K562 (cell line): ENCODE measurements at regions not wholly inside any gene's neighbourhood (a gene's known extent, or its start where the extent isn't known, plus 50 kb on each side); places are given as distances from the start of the nearest gene placed in this dataset.

ENCODE experiments used
- FOXA3 ChIP-seq, 2 experiments: fragments of 450-650 bp in 1 of 2; sonication (generic) in 1 of 2; formaldehyde crosslinking; IDR thresholded peaks in 1 of 2; conservative IDR thresholded peaks in 1 of 2; 2 replicates each; pipeline versions ENCODE4 v1.4.0 to v1.8.0; 2020 to 2022; ENCODE audit warnings: mild to moderate bottlenecking in 2 of 2, missing genetic modification reagents in 1 of 2
- SOX6 ChIP-seq: fragments of 450-650 bp; IDR thresholded peaks from 2 replicates; pipeline ENCODE4 v1.6.1; 2014; ENCODE audit warnings: mild to moderate bottlenecking
- ZKSCAN1 ChIP-seq: fragments of 150-350 bp; IDR thresholded peaks from 2 replicates; pipeline ENCODE4 v1.6.1; 2016; ENCODE audit warnings: low read depth, low read length
- ZNF384 ChIP-seq: IDR thresholded peaks from 2 replicates; pipeline ENCODE4 v1.6.1; 2012; ENCODE audit warnings: low read depth, low read length, improper control_type of control experiment
- ZNF436 ChIP-seq: fragments of 250-450, 450-650 bp; sonication (Bioruptor Pico); formaldehyde crosslinking; IDR thresholded peaks from 2 replicates; pipeline ENCODE4 v1.7.0; 2020; ENCODE audit warnings: mild to moderate bottlenecking
- TF ChIP-seq, protein P1 (sequence below): fragments of 250-450 bp; sonication (Bioruptor Pico); IDR thresholded peaks from 2 replicates; pipeline ENCODE4 v1.4.0; 2020
- TF ChIP-seq, protein P2 (sequence below): fragments of 450-650 bp; IDR thresholded peaks from 2 replicates; pipeline ENCODE4 v1.7.1; 2018; ENCODE audit warnings: mild to moderate bottlenecking, low read depth; ENCODE audit not compliant: partially characterized antibody
- TF ChIP-seq, protein P3 (sequence below): fragments of 450-650 bp; IDR thresholded peaks from 2 replicates; pipeline ENCODE4 v1.6.1; 2014; ENCODE audit warnings: low read depth, mild to moderate bottlenecking, moderate library complexity, borderline replicate concordance

DNA sequence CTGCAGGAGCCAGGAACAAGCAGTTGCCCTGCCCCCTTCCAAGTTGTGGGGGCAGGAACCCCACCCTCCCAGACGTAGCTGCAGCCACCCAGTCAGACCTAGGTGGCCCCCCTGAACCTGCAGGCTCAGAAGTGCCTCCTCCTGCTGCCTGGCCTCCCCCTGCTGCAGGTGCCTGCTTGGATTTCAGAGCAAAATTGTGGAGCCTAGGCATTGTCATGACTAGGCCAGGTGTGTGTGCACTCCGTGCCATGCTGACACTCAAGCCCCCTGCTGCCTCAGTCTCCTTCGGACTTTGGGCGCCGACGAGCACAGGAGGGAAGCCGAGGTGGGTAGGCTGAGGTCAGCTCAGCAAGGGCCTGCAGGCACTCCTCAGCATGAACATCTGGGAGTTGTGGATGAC is 733.9 kb upstream of the ZWINT start (continued):
- TF ChIP-seq, protein P1, sequence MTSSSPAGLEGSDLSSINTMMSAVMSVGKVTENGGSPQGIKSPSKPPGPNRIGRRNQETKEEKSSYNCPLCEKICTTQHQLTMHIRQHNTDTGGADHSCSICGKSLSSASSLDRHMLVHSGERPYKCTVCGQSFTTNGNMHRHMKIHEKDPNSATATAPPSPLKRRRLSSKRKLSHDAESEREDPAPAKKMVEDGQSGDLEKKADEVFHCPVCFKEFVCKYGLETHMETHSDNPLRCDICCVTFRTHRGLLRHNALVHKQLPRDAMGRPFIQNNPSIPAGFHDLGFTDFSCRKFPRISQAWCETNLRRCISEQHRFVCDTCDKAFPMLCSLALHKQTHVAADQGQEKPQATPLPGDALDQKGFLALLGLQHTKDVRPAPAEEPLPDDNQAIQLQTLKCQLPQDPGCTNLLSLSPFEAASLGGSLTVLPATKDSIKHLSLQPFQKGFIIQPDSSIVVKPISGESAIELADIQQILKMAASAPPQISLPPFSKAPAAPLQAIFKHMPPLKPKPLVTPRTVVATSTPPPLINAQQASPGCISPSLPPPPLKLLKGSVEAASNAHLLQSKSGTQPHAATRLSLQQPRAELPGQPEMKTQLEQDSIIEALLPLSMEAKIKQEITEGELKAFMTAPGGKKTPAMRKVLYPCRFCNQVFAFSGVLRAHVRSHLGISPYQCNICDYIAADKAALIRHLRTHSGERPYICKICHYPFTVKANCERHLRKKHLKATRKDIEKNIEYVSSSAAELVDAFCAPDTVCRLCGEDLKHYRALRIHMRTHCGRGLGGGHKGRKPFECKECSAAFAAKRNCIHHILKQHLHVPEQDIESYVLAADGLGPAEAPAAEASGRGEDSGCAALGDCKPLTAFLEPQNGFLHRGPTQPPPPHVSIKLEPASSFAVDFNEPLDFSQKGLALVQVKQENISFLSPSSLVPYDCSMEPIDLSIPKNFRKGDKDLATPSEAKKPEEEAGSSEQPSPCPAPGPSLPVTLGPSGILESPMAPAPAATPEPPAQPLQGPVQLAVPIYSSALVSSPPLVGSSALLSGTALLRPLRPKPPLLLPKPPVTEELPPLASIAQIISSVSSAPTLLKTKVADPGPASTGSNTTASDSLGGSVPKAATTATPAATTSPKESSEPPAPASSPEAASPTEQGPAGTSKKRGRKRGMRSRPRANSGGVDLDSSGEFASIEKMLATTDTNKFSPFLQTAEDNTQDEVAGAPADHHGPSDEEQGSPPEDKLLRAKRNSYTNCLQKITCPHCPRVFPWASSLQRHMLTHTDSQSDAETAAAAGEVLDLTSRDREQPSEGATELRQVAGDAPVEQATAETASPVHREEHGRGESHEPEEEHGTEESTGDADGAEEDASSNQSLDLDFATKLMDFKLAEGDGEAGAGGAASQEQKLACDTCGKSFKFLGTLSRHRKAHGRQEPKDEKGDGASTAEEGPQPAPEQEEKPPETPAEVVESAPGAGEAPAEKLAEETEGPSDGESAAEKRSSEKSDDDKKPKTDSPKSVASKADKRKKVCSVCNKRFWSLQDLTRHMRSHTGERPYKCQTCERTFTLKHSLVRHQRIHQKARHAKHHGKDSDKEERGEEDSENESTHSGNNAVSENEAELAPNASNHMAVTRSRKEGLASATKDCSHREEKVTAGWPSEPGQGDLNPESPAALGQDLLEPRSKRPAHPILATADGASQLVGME (CRISPR knock-in tag), result no peak
- TF ChIP-seq ZNF436, result no peak
- TF ChIP-seq, protein P2, sequence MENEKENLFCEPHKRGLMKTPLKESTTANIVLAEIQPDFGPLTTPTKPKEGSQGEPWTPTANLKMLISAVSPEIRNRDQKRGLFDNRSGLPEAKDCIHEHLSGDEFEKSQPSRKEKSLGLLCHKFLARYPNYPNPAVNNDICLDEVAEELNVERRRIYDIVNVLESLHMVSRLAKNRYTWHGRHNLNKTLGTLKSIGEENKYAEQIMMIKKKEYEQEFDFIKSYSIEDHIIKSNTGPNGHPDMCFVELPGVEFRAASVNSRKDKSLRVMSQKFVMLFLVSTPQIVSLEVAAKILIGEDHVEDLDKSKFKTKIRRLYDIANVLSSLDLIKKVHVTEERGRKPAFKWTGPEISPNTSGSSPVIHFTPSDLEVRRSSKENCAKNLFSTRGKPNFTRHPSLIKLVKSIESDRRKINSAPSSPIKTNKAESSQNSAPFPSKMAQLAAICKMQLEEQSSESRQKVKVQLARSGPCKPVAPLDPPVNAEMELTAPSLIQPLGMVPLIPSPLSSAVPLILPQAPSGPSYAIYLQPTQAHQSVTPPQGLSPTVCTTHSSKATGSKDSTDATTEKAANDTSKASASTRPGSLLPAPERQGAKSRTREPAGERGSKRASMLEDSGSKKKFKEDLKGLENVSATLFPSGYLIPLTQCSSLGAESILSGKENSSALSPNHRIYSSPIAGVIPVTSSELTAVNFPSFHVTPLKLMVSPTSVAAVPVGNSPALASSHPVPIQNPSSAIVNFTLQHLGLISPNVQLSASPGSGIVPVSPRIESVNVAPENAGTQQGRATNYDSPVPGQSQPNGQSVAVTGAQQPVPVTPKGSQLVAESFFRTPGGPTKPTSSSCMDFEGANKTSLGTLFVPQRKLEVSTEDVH, result no peak
- TF ChIP-seq SOX6, result no peak
- TF ChIP-seq ZNF384, result no peak
- no peak for TF ChIP-seq FOXA3 (CRISPR knock-in tag; conservative IDR thresholded peaks at IDR 0.05 in 1 of 2, IDR thresholded peaks at IDR 0.05 in 1 of 2)
- TF ChIP-seq, protein P3, sequence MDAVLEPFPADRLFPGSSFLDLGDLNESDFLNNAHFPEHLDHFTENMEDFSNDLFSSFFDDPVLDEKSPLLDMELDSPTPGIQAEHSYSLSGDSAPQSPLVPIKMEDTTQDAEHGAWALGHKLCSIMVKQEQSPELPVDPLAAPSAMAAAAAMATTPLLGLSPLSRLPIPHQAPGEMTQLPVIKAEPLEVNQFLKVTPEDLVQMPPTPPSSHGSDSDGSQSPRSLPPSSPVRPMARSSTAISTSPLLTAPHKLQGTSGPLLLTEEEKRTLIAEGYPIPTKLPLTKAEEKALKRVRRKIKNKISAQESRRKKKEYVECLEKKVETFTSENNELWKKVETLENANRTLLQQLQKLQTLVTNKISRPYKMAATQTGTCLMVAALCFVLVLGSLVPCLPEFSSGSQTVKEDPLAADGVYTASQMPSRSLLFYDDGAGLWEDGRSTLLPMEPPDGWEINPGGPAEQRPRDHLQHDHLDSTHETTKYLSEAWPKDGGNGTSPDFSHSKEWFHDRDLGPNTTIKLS, result no peak
- TF ChIP-seq ZKSCAN1, result no peak
